Suprapubic skin (tissue), 4 donors: ENCODE measurements at regions not wholly inside any gene's neighbourhood (a gene's known extent, or its start where the extent isn't known, plus 50 kb on each side); places are given as distances from the start of the nearest gene placed in this dataset.

Experiments used
- DNase-seq, 2 donors: peaks; one replicate each; pipeline ENCODE4 v3.0.0-alpha.2; 2019; ENCODE audit warnings: low spot score in 2 of 2
- H3K27ac ChIP-seq: fragments of 200-600 bp; sonication (generic); one replicate; pipeline ENCODE4 v1.5.1; 2019
- H3K27me3 ChIP-seq: fragments of 200-600 bp; sonication (generic); one replicate; pipeline ENCODE4 v1.5.1; 2019
- H3K36me3 ChIP-seq: fragments of 200-600 bp; sonication (generic); one replicate; pipeline ENCODE4 v1.5.1; 2019
- H3K4me1 ChIP-seq: fragments of 200-600 bp; sonication (generic); one replicate; pipeline ENCODE4 v1.5.1; 2019
- H3K4me3 ChIP-seq: fragments of 200-600 bp; sonication (generic); one replicate; pipeline ENCODE4 v1.5.1; 2019; ENCODE audit warnings: mild to moderate bottlenecking
- H3K9me3 ChIP-seq: fragments of 200-600 bp; sonication (generic); one replicate; pipeline ENCODE4 v1.5.1; 2019
- EP300 ChIP-seq: sonication (generic); formaldehyde crosslinking; IDR thresholded peaks from one replicate; pipeline ENCODE4 v1.6.1; 2017; ENCODE audit warnings: antibody characterized with exemption
- POLR2A ChIP-seq, 2 donors: fragments of 450-650 bp; IDR thresholded peaks; one replicate each; pipeline ENCODE4 v1.6.1; 2017; ENCODE audit warnings: antibody characterized with exemption in 2 of 2, mild to moderate bottlenecking in 2 of 2, moderate library complexity in 2 of 2
- POLR2AphosphoS5 ChIP-seq, 3 donors: sonication (generic); formaldehyde crosslinking; IDR thresholded peaks; one replicate each; pipeline ENCODE4 v1.6.1; 2017; ENCODE audit warnings: antibody characterized with exemption in 3 of 3
- whole genome bisulfite sequencing: methylation state at CpG from one replicate; pipeline ENCODE4 v1.1.5; 2018; 5-methylcytosine and 5-hydroxymethylcytosine counted together
- TF ChIP-seq, protein P1 (sequence below), 2 donors: fragments of 200-600 bp in 1 of 2; fragments of 450-650 bp in 1 of 2; sonication (generic) in 1 of 2; IDR thresholded peaks; one replicate each; pipeline ENCODE4 v1.5.1; 2016 to 2019; ENCODE audit warnings: antibody characterized with exemption in 2 of 2, mild to moderate bottlenecking in 1 of 2, moderate library complexity in 1 of 2

GRCh38 chr13:34756572-34756971, 185.5 kb upstream of the NBEA start:
- no peak for DNase-seq
- H3K27ac ChIP-seq, result no peak overlapping the region
- H3K36me3 ChIP-seq, result no peaks in the 10 kb centered on the region
- H3K27me3 ChIP-seq, result no peaks in the 10 kb centered on the region
- H3K4me1 ChIP-seq, result no peaks in the 10 kb centered on the region
- H3K9me3 ChIP-seq, result no peaks in the 10 kb centered on the region
- TF ChIP-seq EP300 (no peak), POLR2AphosphoS5 (IDR thresholded peaks at IDR 0.05) (no peak), POLR2A (IDR thresholded peaks at IDR 0.05) (no peak)
- TF ChIP-seq, protein P1, sequence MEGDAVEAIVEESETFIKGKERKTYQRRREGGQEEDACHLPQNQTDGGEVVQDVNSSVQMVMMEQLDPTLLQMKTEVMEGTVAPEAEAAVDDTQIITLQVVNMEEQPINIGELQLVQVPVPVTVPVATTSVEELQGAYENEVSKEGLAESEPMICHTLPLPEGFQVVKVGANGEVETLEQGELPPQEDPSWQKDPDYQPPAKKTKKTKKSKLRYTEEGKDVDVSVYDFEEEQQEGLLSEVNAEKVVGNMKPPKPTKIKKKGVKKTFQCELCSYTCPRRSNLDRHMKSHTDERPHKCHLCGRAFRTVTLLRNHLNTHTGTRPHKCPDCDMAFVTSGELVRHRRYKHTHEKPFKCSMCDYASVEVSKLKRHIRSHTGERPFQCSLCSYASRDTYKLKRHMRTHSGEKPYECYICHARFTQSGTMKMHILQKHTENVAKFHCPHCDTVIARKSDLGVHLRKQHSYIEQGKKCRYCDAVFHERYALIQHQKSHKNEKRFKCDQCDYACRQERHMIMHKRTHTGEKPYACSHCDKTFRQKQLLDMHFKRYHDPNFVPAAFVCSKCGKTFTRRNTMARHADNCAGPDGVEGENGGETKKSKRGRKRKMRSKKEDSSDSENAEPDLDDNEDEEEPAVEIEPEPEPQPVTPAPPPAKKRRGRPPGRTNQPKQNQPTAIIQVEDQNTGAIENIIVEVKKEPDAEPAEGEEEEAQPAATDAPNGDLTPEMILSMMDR (IDR thresholded peaks at IDR 0.05), result no peak
- no peak overlapping the region for H3K4me3 ChIP-seq
- 83% methylated on average over 2 of the region's 2 CpGs for WGBS

DNA sequence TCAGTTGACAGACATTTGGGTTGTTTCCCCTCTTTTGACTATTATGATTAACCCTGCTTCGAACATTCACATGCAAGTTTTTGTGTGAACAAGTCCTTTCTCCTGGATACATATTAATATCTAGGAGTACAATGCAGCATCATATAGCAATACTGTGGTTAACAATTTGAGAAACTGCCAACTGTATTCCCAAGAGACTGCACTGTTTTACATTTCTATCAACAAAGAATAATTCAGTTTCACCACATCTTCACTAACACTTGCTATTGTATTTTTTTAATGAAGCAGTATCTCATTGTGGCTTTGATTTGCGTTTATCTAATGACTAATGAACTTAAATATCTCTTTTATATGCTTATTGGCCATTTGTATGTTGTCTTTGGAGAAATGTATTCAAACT, 184.6 kb upstream of the NBEA start:
- no peak for DNase-seq
- Histone ChIP-seq H3K27ac (no peak overlapping the region), H3K4me3 (no peak overlapping the region), H3K4me1 (no peaks in the 10 kb centered on the region), H3K9me3 (no peaks in the 10 kb centered on the region), H3K27me3 (no peaks in the 10 kb centered on the region), H3K36me3 (no peaks in the 10 kb centered on the region)
- 89% methylated on average over 2 of the region's 2 CpGs for WGBS
- TF ChIP-seq POLR2AphosphoS5 (IDR thresholded peaks at IDR 0.05) (no peak), EP300 (no peak), POLR2A (IDR thresholded peaks at IDR 0.05) (no peak)
- TF ChIP-seq, protein P1 (IDR thresholded peaks at IDR 0.05), result no peak

DNA sequence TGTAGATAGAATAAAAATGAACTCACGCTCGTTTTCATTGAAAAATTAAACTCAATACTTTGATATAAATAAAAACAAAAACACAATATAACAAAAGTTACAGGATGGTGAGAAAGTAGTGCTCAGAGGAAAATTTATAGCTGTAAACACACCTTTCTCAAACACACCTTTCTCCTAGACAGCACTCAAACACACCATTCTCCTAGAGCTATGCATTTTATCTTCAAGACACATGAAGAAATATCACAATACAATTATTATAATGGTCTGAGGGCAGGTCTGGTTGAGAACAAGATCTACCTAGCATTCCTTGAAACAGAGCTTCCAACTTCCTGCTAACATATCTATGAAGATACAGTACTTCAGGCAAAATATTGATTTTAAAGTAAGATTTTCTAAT, 183.4 kb upstream of the NBEA start:
- 95% methylated on average over 2 of the region's 2 CpGs for WGBS
- TF ChIP-seq POLR2AphosphoS5 (IDR thresholded peaks at IDR 0.05) (no peak), POLR2A (IDR thresholded peaks at IDR 0.05) (no peak), EP300 (no peak)
- TF ChIP-seq, protein P1 (IDR thresholded peaks at IDR 0.05), result no peak
- no peaks in the 10 kb centered on the region for H3K27me3 ChIP-seq
- no peaks in the 10 kb centered on the region for H3K9me3 ChIP-seq
- no peaks in the 10 kb centered on the region for H3K4me1 ChIP-seq
- H3K27ac ChIP-seq, result no peak overlapping the region
- no peak for DNase-seq
- no peaks in the 10 kb centered on the region for H3K36me3 ChIP-seq
- H3K4me3 ChIP-seq, result no peak overlapping the region

GRCh38 chr13:34762312-34762711, 179.8 kb upstream of the NBEA start:
- Histone ChIP-seq H3K27ac (no peak overlapping the region), H3K27me3 (no peaks in the 10 kb centered on the region)
- 76% methylated on average over 2 of the region's 2 CpGs for WGBS

DNA sequence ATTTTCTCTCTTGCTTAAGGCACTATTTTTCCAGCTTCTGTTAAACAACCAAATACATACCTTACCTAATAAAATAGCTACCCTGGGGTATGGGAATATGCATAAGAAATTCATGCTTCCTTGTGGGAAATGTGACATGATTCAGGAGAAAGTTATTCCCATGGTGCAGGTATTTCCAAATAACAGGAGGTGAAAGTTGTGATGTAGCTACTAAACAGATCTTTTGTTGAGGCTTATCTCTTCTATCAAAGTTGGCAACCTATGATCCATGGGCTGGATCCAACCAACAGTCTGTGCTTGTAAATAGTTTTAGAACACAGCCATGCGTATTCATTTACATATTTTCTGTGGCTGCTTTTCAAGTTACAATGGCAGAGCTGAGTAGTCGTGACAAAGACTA, 177.8 kb upstream of the NBEA start:
- DNase-seq, result no peak
- Histone ChIP-seq H3K4me3 (no peak overlapping the region), H3K27me3 (no peaks in the 10 kb centered on the region), H3K9me3 (no peaks in the 10 kb centered on the region), H3K27ac (no peak overlapping the region), H3K36me3 (no peaks in the 10 kb centered on the region), H3K4me1 (no peaks in the 10 kb centered on the region)
- TF ChIP-seq, protein P1 (IDR thresholded peaks at IDR 0.05), result no peak
- TF ChIP-seq POLR2A (IDR thresholded peaks at IDR 0.05) (no peak), POLR2AphosphoS5 (IDR thresholded peaks at IDR 0.05) (no peak), EP300 (no peak)
- 56% methylated on average over 2 of the region's 2 CpGs for WGBS

More at GRCh38 chr13:34762312-34762711, 179.8 kb upstream of the NBEA start:
- no peaks in the 10 kb centered on the region for H3K36me3 ChIP-seq
- no peaks in the 10 kb centered on the region for H3K9me3 ChIP-seq
- no peak overlapping the region for H3K4me3 ChIP-seq
- no peak for DNase-seq
- TF ChIP-seq, protein P1 (IDR thresholded peaks at IDR 0.05), result no peak
- no peak for TF ChIP-seq EP300
- TF ChIP-seq POLR2AphosphoS5 (IDR thresholded peaks at IDR 0.05), result no peak
- no peak for TF ChIP-seq POLR2A (IDR thresholded peaks at IDR 0.05)
- no peaks in the 10 kb centered on the region for H3K4me1 ChIP-seq
